Liver (tissue), 8 donors: ENCODE measurements at regions not wholly inside any gene's neighbourhood (a gene's known extent, or its start where the extent isn't known, plus 50 kb on each side); places are given as distances from the start of the nearest gene placed in this dataset.
"Not testable (repeated sequence)": the region's sequence is repeated elsewhere in the genome, so short reads cannot be mapped to it uniquely, and the experiment has no call there.

ENCODE experiments used
- DNase-seq: peaks from one replicate; pipeline ENCODE4 v3.0.0-alpha.2; 2017; ENCODE audit warnings: low spot score
- H3K27ac ChIP-seq, 2 donors: one replicate each; pipeline ENCODE4 v1.7.0; 2013; ENCODE audit warnings: inconsistent platforms in 2 of 2, low read length in 2 of 2, control low read depth in 1 of 2, low read depth in 1 of 2, mild to moderate bottlenecking in 1 of 2
- H3K27me3 ChIP-seq, 4 donors: one replicate each; pipeline versions ENCODE4 v1.6.1 to v1.7.0; 2013; ENCODE audit warnings: low read length in 3 of 4, inconsistent platforms in 1 of 4, mild to moderate bottlenecking in 1 of 4, moderate library complexity in 1 of 4; ENCODE audit not compliant: control insufficient read depth in 4 of 4, insufficient read depth in 4 of 4
- H3K36me3 ChIP-seq, 4 donors: one replicate each; pipeline versions ENCODE4 v1.6.1 to v1.7.0; 2013; ENCODE audit warnings: low read length in 3 of 4, mild to moderate bottlenecking in 3 of 4, low read depth in 1 of 4, moderate library complexity in 1 of 4; ENCODE audit not compliant: control insufficient read depth in 4 of 4, insufficient read depth in 3 of 4
- H3K4me1 ChIP-seq, 4 donors: one replicate each; pipeline versions ENCODE4 v1.6.1 to v1.7.0; 2013; ENCODE audit warnings: low read length in 3 of 4, mild to moderate bottlenecking in 3 of 4, moderate library complexity in 1 of 4; ENCODE audit not compliant: control insufficient read depth in 4 of 4, insufficient read depth in 4 of 4
- H3K4me3 ChIP-seq, 3 donors: one replicate each; pipeline versions ENCODE4 v1.6.1 to v1.7.0; 2013; ENCODE audit warnings: low read length in 3 of 3, control low read depth in 1 of 3, low read depth in 1 of 3, mild to moderate bottlenecking in 1 of 3
- H3K9ac ChIP-seq, 2 donors: one replicate each; pipeline ENCODE4 v1.7.0; 2013; ENCODE audit warnings: low read length in 2 of 2, mild to moderate bottlenecking in 2 of 2, moderate library complexity in 2 of 2, control low read depth in 1 of 2, low read depth in 1 of 2
- H3K9me3 ChIP-seq, 4 donors: one replicate each; pipeline versions ENCODE4 v1.6.1 to v1.7.0; 2013; ENCODE audit warnings: low read length in 3 of 4; ENCODE audit not compliant: control insufficient read depth in 4 of 4
- CTCF ChIP-seq: fragments of 150-350 bp; IDR thresholded peaks from 2 replicates; pipeline ENCODE4 v1.5.1; 2017; ENCODE audit warnings: improper control_type of control experiment, low read depth, low read length; ENCODE audit not compliant: missing input control
- EGR1 ChIP-seq, 2 donors: IDR thresholded peaks; 2 replicates each; pipeline ENCODE4 v1.6.1; 2016 to 2018; ENCODE audit warnings: antibody characterized with exemption in 2 of 2, low read depth in 2 of 2
- GABPA ChIP-seq, 2 donors: IDR thresholded peaks in 1 of 2; conservative IDR thresholded peaks in 1 of 2; 2 replicates each; pipeline ENCODE4 v1.6.1; 2016; ENCODE audit warnings: antibody characterized with exemption in 2 of 2, mild to moderate bottlenecking in 1 of 2, moderate library complexity in 1 of 2
- HNF4A ChIP-seq, 2 donors: conservative IDR thresholded peaks; 2 replicates each; pipeline ENCODE4 v1.6.1; 2016; ENCODE audit warnings: antibody characterized with exemption in 2 of 2, mild to moderate bottlenecking in 2 of 2
- HNF4G ChIP-seq: IDR thresholded peaks from 2 replicates; pipeline ENCODE4 v1.6.1; 2016; ENCODE audit warnings: antibody characterized with exemption
- JUND ChIP-seq, 2 donors: IDR thresholded peaks; 2 replicates each; pipeline ENCODE4 v1.6.1; 2016; ENCODE audit warnings: antibody characterized with exemption in 2 of 2
- NR2F2 ChIP-seq: IDR thresholded peaks from 2 replicates; pipeline ENCODE4 v1.6.1; 2016; ENCODE audit warnings: antibody characterized with exemption
- REST ChIP-seq: IDR thresholded peaks from 2 replicates; pipeline ENCODE4 v1.6.1; 2016; ENCODE audit warnings: antibody characterized with exemption, mild to moderate bottlenecking
- SP1 ChIP-seq: IDR thresholded peaks from 2 replicates; pipeline ENCODE4 v1.6.1; 2018; ENCODE audit warnings: antibody characterized with exemption, mild to moderate bottlenecking
- TAF1 ChIP-seq: conservative IDR thresholded peaks from 2 replicates; pipeline ENCODE4 v1.6.1; 2016; ENCODE audit warnings: antibody characterized with exemption, mild to moderate bottlenecking
- YY1 ChIP-seq: IDR thresholded peaks from 2 replicates; pipeline ENCODE4 v1.6.1; 2016; ENCODE audit warnings: antibody characterized with exemption, mild to moderate bottlenecking
- WGBS: extraction: QIAGEN DNeasy Blood & Tissue Kit; methylation state at CpG from one replicate; pipeline ENCODE4 v1.1.7; 2013; 5-methylcytosine and 5-hydroxymethylcytosine counted together
- TF ChIP-seq, protein P1 (sequence below): IDR thresholded peaks from 2 replicates; pipeline ENCODE4 v1.6.1; 2016; ENCODE audit warnings: antibody characterized with exemption
- donor health status: healthy.
- donor health status: healthy.
- donor health status: healthy.
- donor health status: healthy.
- donor health status: healthy.

GRCh38 chr13:32840989-32841713 lies 175.1 kb upstream of the KL start:
- DNase-seq: no peak
- Histone ChIP-seq H3K9ac (no peak overlapping the region), H3K9me3 (no peaks in the 10 kb centered on the region), H3K27me3 (no peaks in the 10 kb centered on the region), H3K27ac (no peak overlapping the region), H3K36me3 (no peaks in the 10 kb centered on the region), H3K4me1 (peaks cover 0 to 6% (median 5%) of the 10 kb centered on the region in 4 donors), H3K4me3 (no peak overlapping the region)
- no peak for TF ChIP-seq TAF1
- 82% methylated on average over 10 of the region's 10 CpGs for WGBS

DNA sequence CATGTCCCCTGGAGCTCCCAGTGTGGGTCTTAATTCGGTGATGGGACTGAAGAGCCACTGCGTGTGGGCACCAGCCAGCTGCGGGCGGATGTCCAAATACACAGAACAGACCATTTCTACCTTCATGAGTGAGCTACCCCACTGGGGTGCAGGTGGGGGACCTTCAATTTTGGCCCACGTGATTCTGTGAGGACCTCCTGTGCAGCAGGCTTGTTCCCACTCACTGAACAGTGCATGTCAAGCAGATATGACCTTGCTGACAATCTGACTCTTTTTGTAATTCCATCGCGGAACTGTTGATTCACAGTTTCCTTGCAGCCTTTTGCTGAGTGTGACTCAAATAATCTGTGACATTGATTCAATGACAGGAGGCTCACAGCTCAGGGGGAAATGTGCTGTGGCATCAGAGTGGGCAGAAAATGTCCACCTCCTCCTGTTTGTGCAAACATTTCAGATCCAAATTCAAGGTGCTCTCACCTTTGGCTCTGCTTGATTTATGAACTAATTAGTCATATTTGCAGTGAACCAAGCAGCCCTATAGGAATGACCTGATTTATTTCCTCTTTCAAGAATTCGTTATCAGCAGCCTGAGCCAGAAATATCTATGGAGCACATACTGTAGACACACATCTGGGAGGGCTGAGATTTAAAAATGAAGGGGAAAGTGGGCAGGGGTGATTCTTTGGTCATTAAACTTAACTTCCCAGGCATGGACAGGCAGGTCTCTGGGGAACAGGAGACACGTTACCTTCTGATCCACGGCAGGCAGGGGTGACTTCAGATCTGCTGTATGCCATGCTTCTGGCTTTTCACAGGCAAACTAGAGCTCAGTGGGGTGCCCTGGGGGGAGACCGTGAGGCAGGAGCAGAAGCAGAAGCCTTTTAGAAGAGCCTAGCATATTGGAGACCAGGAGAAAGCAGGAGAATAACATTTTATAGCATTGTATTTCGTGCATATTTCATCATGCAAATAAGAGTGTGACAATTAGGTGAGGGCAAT lies 170.0 kb upstream of the KL start:
- 77% methylated on average over 12 of the region's 12 CpGs for WGBS
- Histone ChIP-seq H3K9me3 (no peaks in the 10 kb centered on the region), H3K9ac (no peak overlapping the region), H3K36me3 (no peaks in the 10 kb centered on the region), H3K4me1 (no peaks in the 10 kb centered on the region), H3K27ac (no peak overlapping the region), H3K27me3 (no peaks in the 10 kb centered on the region), H3K4me3 (no peak overlapping the region)
- DNase-seq: no peak
- TF ChIP-seq, protein P1, sequence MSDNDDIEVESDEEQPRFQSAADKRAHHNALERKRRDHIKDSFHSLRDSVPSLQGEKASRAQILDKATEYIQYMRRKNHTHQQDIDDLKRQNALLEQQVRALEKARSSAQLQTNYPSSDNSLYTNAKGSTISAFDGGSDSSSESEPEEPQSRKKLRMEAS: no peak
- TF ChIP-seq HNF4A (conservative IDR thresholded peaks at IDR 0.05): no peak
- no peak for TF ChIP-seq SP1
- TF ChIP-seq CTCF: no peak
- TF ChIP-seq HNF4G: no peak
- no peak for TF ChIP-seq JUND (IDR thresholded peaks at IDR 0.05)

GRCh38 chr13:32847976-32848375 lies 168.2 kb upstream of the KL start:
- not testable (repeated sequence) for H3K36me3 ChIP-seq, H3K9me3 ChIP-seq, H3K9ac ChIP-seq, H3K27ac ChIP-seq, H3K4me3 ChIP-seq, H3K27me3 ChIP-seq, DNase-seq, H3K4me1 ChIP-seq
- 90% methylated on average over 10 of the region's 10 CpGs for WGBS

DNA sequence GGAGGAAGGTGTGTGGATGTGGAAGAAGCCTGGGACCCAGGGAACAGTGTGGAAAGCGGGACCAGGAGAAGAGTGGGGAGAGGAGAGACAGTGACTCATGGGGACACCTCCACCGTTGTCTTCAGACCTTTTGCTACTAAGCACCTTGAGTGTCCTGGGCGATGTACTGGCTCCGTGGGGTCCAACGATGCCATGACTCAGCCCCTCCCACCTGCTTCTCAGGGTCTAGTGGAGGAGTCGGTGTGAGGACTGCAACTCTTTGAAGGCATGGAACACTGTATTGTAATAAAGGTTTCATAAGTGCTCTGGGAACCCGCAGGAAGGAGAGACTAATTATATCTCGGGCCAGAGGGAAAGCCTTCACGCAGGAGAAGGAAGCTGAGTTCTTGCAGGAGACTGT lies 166.9 kb upstream of the KL start:
- H3K9me3 ChIP-seq: no peaks in the 10 kb centered on the region
- TF ChIP-seq EGR1 (IDR thresholded peaks at IDR 0.05; ENCODE audit: low read depth in 2 of 2) (no peak), NR2F2 (no peak), GABPA (IDR thresholded peaks at IDR 0.05 in 1 of 2, conservative IDR thresholded peaks at IDR 0.05 in 1 of 2) (no peak), HNF4G (no peak), REST (no peak), CTCF (no peak), YY1 (no peak)
- TF ChIP-seq, protein P1: no peak

More for the DNA sequence above, 166.9 kb upstream of the KL start:
- Histone ChIP-seq H3K9ac (no peak overlapping the region), H3K4me1 (peaks cover 0 to 2% (median 0%) of the 10 kb centered on the region in 4 donors), H3K27me3 (no peaks in the 10 kb centered on the region), H3K4me3 (no peak overlapping the region), H3K27ac (no peak overlapping the region), H3K36me3 (no peaks in the 10 kb centered on the region)
- DNase-seq: no peak
- WGBS: 90% methylated on average over 9 of the region's 9 CpGs
